ENCODE measurements at regions not wholly inside any gene's neighbourhood (a gene's known extent, or its start where the extent isn't known, plus 50 kb on each side); places are given as distances from the start of the nearest gene placed in this dataset.

DNA sequence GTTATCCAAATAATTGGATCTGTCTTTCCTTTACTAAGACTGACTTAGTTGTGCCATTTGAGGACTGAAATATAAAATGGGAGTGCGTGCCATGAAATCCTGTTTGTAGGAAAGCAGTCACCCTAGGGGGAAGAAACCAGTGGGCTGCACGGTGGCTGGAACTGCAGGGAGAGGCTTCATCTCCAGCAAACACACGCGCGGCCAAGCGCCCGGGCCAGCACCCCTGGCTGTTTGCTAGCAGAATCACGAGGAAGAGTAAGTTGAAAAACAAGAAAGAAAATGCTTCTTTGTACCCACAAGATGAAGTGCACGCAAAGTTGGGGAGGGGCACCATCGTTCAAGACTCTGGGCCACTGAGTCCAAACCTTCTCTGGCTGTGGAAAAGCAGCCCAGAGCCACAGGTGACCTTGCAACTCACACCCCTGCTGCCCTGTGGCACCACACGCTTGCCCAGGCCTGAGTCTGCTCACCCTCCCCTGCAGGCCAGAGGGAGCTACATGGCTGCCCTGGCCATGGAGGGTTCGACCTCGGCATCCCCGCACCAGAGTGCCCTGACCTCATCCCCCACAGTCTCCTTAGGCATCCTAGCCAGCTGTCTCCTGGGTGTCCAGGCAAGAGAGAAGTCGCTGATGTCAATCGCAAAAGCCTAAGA lies 55.2 kb downstream of the IRX2 start:
- H3K36me3 ChIP-seq (ENCODE audit: control insufficient read depth, insufficient read depth, low read length), result no peaks in the 10 kb centered on the region
- H3K4me3 ChIP-seq (ENCODE audit: low read depth, low read length), result no peak overlapping the region
- no peaks in the 10 kb centered on the region for H3K27me3 ChIP-seq (ENCODE audit: control insufficient read depth, insufficient read depth, low read length)
- DNase-seq (ENCODE audit: low read depth), result no peak
- FAIRE-seq, result no peak
- TF ChIP-seq, protein P1, sequence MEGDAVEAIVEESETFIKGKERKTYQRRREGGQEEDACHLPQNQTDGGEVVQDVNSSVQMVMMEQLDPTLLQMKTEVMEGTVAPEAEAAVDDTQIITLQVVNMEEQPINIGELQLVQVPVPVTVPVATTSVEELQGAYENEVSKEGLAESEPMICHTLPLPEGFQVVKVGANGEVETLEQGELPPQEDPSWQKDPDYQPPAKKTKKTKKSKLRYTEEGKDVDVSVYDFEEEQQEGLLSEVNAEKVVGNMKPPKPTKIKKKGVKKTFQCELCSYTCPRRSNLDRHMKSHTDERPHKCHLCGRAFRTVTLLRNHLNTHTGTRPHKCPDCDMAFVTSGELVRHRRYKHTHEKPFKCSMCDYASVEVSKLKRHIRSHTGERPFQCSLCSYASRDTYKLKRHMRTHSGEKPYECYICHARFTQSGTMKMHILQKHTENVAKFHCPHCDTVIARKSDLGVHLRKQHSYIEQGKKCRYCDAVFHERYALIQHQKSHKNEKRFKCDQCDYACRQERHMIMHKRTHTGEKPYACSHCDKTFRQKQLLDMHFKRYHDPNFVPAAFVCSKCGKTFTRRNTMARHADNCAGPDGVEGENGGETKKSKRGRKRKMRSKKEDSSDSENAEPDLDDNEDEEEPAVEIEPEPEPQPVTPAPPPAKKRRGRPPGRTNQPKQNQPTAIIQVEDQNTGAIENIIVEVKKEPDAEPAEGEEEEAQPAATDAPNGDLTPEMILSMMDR (IDR thresholded peaks at IDR 0.05; ENCODE audit: insufficient read depth, low read length, severe bottlenecking), result no peak

DNA sequence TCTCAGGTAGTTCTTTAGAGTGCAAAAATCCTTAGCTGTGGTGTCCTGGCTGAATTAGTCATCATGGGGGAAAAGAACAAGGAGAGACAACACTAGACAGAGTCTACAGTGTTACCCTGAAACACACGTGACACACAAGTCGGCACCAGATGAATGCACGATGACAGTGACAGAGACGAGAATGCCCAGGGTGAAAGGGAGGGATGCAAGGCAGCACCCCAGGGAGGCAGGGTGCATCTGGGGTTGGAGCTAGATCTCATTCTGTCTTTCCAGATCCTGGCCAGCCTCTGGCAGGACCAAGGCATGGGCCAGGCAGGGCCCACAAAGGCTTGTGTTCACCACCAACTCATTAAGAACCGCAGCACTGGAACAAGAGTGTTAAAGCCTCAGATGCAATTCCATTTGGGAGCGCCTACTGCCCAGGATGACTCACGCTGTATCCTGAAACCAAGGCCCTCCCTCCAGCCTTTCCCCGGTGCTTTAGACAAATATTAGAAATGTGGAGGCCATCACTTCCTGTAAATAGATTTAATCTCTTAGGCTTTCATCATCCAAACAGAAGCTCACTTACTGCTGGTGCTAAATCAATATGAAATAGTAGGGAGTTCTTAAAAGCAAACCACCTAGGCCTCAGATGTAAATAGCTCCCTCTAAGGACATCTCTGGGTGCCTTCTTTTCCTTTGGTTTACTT lies 56.1 kb downstream of the IRX2 start:
- no peaks in the 10 kb centered on the region for H3K36me3 ChIP-seq (ENCODE audit: control insufficient read depth, insufficient read depth, low read length)
- DNase-seq (ENCODE audit: low read depth) (peak; percentile 56), FAIRE-seq (peak; percentile 32)
- H3K27me3 ChIP-seq (ENCODE audit: control insufficient read depth, insufficient read depth, low read length), result no peaks in the 10 kb centered on the region
- TF ChIP-seq, protein P1 (IDR thresholded peaks at IDR 0.05; ENCODE audit: insufficient read depth, low read length, severe bottlenecking), result no peak
- H3K4me3 ChIP-seq (ENCODE audit: low read depth, low read length), result no peak overlapping the region

DNA sequence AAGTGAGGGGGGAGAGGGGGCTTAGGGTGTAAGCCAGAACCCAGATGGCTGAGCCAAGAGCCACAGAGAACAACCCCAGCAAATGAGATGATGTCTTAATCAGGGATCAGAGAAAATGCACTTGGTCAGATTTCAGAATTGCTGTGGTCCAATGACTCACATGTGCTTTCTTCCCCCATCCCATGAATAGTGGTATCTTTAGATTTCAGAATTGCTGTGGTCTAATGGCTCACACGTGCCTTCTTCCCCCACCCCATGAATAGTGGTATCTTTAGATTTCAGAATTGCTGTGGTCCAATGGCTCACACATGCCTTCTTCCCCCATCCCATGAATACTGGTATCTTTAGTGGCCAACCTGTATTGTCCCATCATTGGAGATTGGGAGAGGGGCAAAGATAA lies 59.9 kb downstream of the IRX2 start:
- FAIRE-seq, result no peak
- Histone ChIP-seq H3K27me3 (ENCODE audit: control insufficient read depth, insufficient read depth, low read length) (no peaks in the 10 kb centered on the region), H3K4me3 (ENCODE audit: low read depth, low read length) (no peak overlapping the region), H3K36me3 (ENCODE audit: control insufficient read depth, insufficient read depth, low read length) (no peaks in the 10 kb centered on the region)
- TF ChIP-seq, protein P1 (IDR thresholded peaks at IDR 0.05; ENCODE audit: insufficient read depth, low read length, severe bottlenecking), result no peak
- no peak for DNase-seq (ENCODE audit: low read depth)

DNA sequence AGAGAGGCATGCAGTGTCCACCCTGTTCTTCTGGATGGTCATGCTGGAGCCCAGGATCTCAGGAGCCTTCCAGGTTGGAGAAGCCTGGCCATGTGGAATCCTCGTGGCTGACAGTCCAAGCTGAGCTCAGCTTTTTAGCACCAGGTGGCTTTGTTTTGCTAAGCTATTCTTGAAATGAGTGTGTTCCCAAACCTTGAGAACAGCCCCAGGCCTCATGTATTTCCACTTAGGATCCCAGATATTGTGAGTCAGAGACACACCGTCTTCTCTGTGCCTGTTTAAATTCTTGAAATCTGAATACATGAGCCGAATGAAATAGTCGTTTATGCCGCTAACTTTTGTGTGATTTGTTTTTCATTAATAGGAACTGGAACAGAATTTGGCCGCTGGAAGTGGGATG lies 61.2 kb downstream of the IRX2 start:
- no peaks in the 10 kb centered on the region for H3K27me3 ChIP-seq (ENCODE audit: control insufficient read depth, insufficient read depth, low read length)
- FAIRE-seq, result no peak

DNA sequence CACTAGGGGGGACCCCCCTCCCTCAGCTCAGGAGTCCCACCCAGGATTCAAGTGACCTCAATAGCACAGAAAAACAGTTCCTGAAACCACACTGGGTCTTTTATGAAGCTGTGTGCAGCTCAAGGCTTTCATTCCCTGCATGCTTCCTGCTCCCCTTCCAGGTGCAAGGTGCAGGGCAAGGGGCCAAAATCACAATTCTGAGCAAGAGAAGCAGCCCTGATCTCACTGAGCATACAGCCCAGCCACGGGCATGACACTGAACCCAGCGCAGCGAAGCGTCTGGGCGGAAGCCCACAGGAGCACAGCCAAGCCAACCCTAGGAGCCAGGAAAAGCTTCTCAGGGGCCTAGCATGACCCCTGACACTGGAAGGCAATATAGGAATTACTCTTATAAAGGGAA lies 62.9 kb downstream of the IRX2 start:
- Histone ChIP-seq H3K4me3 (ENCODE audit: low read depth, low read length) (no peak overlapping the region), H3K27me3 (ENCODE audit: control insufficient read depth, insufficient read depth, low read length) (no peaks in the 10 kb centered on the region), H3K36me3 (ENCODE audit: control insufficient read depth, insufficient read depth, low read length) (no peaks in the 10 kb centered on the region)
- TF ChIP-seq, protein P1 (IDR thresholded peaks at IDR 0.05; ENCODE audit: insufficient read depth, low read length, severe bottlenecking), result no peak
- FAIRE-seq (no peak), DNase-seq (ENCODE audit: low read depth) (no peak)

More for the DNA sequence above, 61.2 kb downstream of the IRX2 start:
- TF ChIP-seq, protein P1 (IDR thresholded peaks at IDR 0.05; ENCODE audit: insufficient read depth, low read length, severe bottlenecking), result no peak
- H3K36me3 ChIP-seq (ENCODE audit: control insufficient read depth, insufficient read depth, low read length), result no peaks in the 10 kb centered on the region
- no peak overlapping the region for H3K4me3 ChIP-seq (ENCODE audit: low read depth, low read length)
- DNase-seq (ENCODE audit: low read depth), result peak; percentile 2
